Mammary epithelial cell (primary cell): ENCODE measurements at regions not wholly inside any gene's neighbourhood (a gene's known extent, or its start where the extent isn't known, plus 50 kb on each side); places are given as distances from the start of the nearest gene placed in this dataset.

Experiments used
- EZH2 ChIP-seq: IDR thresholded peaks from 2 replicates; pipeline ENCODE4 v1.6.1; 2012; ENCODE audit warnings: low read length, inconsistent platforms, borderline replicate concordance
- TF ChIP-seq, protein P1 (sequence below), 2 donors: IDR thresholded peaks in 1 of 2; conservative IDR thresholded peaks in 1 of 2; 2 replicates each; pipeline ENCODE4 v1.5.1; 2011 to 2012; ENCODE audit warnings: inconsistent platforms in 2 of 2, low read length in 2 of 2, mild to moderate bottlenecking in 2 of 2, control low read depth in 1 of 2, low read depth in 1 of 2; ENCODE audit not compliant: insufficient read depth in 1 of 2; ENCODE audit errors: extremely low read depth in 1 of 2

DNA sequence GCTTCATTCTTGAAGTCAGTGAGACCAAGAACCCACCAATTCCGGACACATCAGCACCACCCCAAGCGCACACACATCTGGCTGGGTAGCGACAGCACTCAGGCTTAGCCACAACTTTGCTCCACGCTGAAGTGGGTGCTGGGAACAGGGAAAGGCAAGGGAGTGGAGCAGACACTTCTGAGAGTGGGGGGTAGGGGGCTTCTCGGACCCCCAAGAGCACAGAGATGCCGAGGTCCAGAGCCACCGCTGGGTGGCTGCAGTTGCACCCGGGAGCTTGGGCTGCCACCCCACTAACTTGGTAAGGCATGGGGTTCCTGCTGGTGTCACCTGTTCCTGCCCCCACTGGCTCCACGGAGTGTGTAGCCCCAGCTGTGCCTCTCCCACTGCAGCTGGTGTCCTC is 225.3 kb upstream of the RIOK2 start:
- TF ChIP-seq, protein P1, sequence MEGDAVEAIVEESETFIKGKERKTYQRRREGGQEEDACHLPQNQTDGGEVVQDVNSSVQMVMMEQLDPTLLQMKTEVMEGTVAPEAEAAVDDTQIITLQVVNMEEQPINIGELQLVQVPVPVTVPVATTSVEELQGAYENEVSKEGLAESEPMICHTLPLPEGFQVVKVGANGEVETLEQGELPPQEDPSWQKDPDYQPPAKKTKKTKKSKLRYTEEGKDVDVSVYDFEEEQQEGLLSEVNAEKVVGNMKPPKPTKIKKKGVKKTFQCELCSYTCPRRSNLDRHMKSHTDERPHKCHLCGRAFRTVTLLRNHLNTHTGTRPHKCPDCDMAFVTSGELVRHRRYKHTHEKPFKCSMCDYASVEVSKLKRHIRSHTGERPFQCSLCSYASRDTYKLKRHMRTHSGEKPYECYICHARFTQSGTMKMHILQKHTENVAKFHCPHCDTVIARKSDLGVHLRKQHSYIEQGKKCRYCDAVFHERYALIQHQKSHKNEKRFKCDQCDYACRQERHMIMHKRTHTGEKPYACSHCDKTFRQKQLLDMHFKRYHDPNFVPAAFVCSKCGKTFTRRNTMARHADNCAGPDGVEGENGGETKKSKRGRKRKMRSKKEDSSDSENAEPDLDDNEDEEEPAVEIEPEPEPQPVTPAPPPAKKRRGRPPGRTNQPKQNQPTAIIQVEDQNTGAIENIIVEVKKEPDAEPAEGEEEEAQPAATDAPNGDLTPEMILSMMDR (conservative IDR thresholded peaks at IDR 0.05 in 1 of 2, IDR thresholded peaks at IDR 0.05 in 1 of 2; ENCODE audit: extremely low read depth in 1 of 2, insufficient read depth in 1 of 2, low read depth in 1 of 2, low read length in 2 of 2), result no peak
- TF ChIP-seq EZH2, result no peak
